A549 (cell line): ENCODE measurements at regions not wholly inside any gene's neighbourhood (a gene's known extent, or its start where the extent isn't known, plus 50 kb on each side); places are given as distances from the start of the nearest gene placed in this dataset.

Source experiments
- EP300 ChIP-seq, 2 experiments: fragments of >200 bp; sonication (Bioruptor Twin); formaldehyde crosslinking; IDR thresholded peaks; 2 replicates in 1 of 2; 3 replicates in 1 of 2; pipeline ENCODE4 v1.6.1; 2016 to 2017
- TF ChIP-seq, protein P1 (sequence below): fragments of >200 bp; sonication (Bioruptor Twin); formaldehyde crosslinking; IDR thresholded peaks from 3 replicates; pipeline ENCODE4 v1.5.1; 2016

GRCh38 chr3:76841747-76842146, 198.2 kb upstream of the ROBO2 start:
- TF ChIP-seq, protein P1, sequence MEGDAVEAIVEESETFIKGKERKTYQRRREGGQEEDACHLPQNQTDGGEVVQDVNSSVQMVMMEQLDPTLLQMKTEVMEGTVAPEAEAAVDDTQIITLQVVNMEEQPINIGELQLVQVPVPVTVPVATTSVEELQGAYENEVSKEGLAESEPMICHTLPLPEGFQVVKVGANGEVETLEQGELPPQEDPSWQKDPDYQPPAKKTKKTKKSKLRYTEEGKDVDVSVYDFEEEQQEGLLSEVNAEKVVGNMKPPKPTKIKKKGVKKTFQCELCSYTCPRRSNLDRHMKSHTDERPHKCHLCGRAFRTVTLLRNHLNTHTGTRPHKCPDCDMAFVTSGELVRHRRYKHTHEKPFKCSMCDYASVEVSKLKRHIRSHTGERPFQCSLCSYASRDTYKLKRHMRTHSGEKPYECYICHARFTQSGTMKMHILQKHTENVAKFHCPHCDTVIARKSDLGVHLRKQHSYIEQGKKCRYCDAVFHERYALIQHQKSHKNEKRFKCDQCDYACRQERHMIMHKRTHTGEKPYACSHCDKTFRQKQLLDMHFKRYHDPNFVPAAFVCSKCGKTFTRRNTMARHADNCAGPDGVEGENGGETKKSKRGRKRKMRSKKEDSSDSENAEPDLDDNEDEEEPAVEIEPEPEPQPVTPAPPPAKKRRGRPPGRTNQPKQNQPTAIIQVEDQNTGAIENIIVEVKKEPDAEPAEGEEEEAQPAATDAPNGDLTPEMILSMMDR = no peak
- no peak for TF ChIP-seq EP300 (IDR thresholded peaks at IDR 0.05)
